ENCODE measurements at regions not wholly inside any gene's neighbourhood (a gene's known extent, or its start where the extent isn't known, plus 50 kb on each side); places are given as distances from the start of the nearest gene placed in this dataset.

- Histone ChIP-seq H3K18ac (ENCODE audit: low read length) (no peak overlapping the region), H2BK120ac (ENCODE audit: insufficient read depth, low read length, poor library complexity) (no peak overlapping the region), H2AK5ac (ENCODE audit: low read length) (no peak overlapping the region), H2AFZ (ENCODE audit: insufficient read depth, low read length, poor library complexity) (no peak overlapping the region), H4K12ac (ENCODE audit: low read depth, low read length) (no peak overlapping the region), H3K9ac (ENCODE audit: low read length) (no peak overlapping the region), H3K4me1 (ENCODE audit: control insufficient read depth in 1 of 2, insufficient read depth in 2 of 2, low read length in 2 of 2) (no peaks in the 10 kb centered on the region), H3K4ac (ENCODE audit: low read depth, low read length) (no peak overlapping the region), H3K27me3 (ENCODE audit: insufficient read depth, low read length) (no peaks in the 10 kb centered on the region), H3K4me3 (ENCODE audit: low read depth, low read length) (no peak overlapping the region), H3K27ac (ENCODE audit: low read depth, low read length) (no peak overlapping the region), H3K79me2 (ENCODE audit: control insufficient read depth, insufficient read depth, low read length, poor library complexity) (no peaks in the 10 kb centered on the region), H3K4me2 (ENCODE audit: low read length) (no peak overlapping the region), H3K9me3 (ENCODE audit: insufficient read depth, low read depth, low read length) (no peaks in the 10 kb centered on the region), H3K23ac (ENCODE audit: low read length) (no peak overlapping the region), H3K36me3 (ENCODE audit: control insufficient read depth in 1 of 2, insufficient read depth in 2 of 2, low read length in 2 of 2) (no peaks in the 10 kb centered on the region), H2BK12ac (ENCODE audit: low read length) (no peak overlapping the region), H3K14ac (ENCODE audit: low read length) (no peak overlapping the region), H2BK5ac (ENCODE audit: low read depth, low read length, poor library complexity) (no peak overlapping the region), H3K79me1 (ENCODE audit: low read length) (no peaks in the 10 kb centered on the region), H4K91ac (ENCODE audit: low read depth, low read length) (no peak overlapping the region), H4K8ac (ENCODE audit: low read depth, low read length) (no peak overlapping the region)
- DNase-seq = peak; percentile 30 to 92
- WGBS (ENCODE audit: extremely low coverage, insufficient coverage, insufficient read length) = no CpG with 5 or more reads among the region's 2 CpGs
These were observed 342.1 kb upstream of the NR5A2 start for GRCh38 chr1:199685369-199685768.

- Histone ChIP-seq H3K4ac (ENCODE audit: low read depth, low read length) (no peak overlapping the region), H2AK5ac (ENCODE audit: low read length) (no peak overlapping the region), H4K91ac (ENCODE audit: low read depth, low read length) (no peak overlapping the region), H3K27ac (ENCODE audit: low read depth, low read length) (no peak overlapping the region), H3K79me2 (ENCODE audit: control insufficient read depth, insufficient read depth, low read length, poor library complexity) (no peaks in the 10 kb centered on the region), H3K23ac (ENCODE audit: low read length) (no peak overlapping the region), H4K8ac (ENCODE audit: low read depth, low read length) (no peak overlapping the region), H2AFZ (ENCODE audit: insufficient read depth, low read length, poor library complexity) (no peak overlapping the region), H3K4me1 (ENCODE audit: control insufficient read depth in 1 of 2, insufficient read depth in 2 of 2, low read length in 2 of 2) (no peaks in the 10 kb centered on the region), H2BK5ac (ENCODE audit: low read depth, low read length, poor library complexity) (no peak overlapping the region), H3K27me3 (ENCODE audit: insufficient read depth, low read length) (no peaks in the 10 kb centered on the region), H2BK120ac (ENCODE audit: insufficient read depth, low read length, poor library complexity) (no peak overlapping the region), H3K9ac (ENCODE audit: low read length) (no peak overlapping the region), H3K18ac (ENCODE audit: low read length) (no peak overlapping the region), H3K14ac (ENCODE audit: low read length) (no peak overlapping the region), H4K12ac (ENCODE audit: low read depth, low read length) (no peak overlapping the region), H3K79me1 (ENCODE audit: low read length) (no peaks in the 10 kb centered on the region), H3K36me3 (ENCODE audit: control insufficient read depth in 1 of 2, insufficient read depth in 2 of 2, low read length in 2 of 2) (no peaks in the 10 kb centered on the region), H3K4me3 (ENCODE audit: low read depth, low read length) (no peak overlapping the region), H3K4me2 (ENCODE audit: low read length) (no peak overlapping the region), H2BK12ac (ENCODE audit: low read length) (no peak overlapping the region), H3K9me3 (ENCODE audit: insufficient read depth, low read depth, low read length) (no peaks in the 10 kb centered on the region)
- WGBS (ENCODE audit: extremely low coverage, insufficient coverage, insufficient read length) = no CpG with 5 or more reads among the region's 4 CpGs
- peak in 1 of 2 donors; percentile 13 for DNase-seq
These were observed 340.2 kb upstream of the NR5A2 start for GRCh38 chr1:199687321-199687720.

GRCh38 chr1:199688133-199688676, 339.3 kb upstream of the NR5A2 start:
- no peak overlapping the region for H4K8ac ChIP-seq (ENCODE audit: low read depth, low read length)
- no peak overlapping the region for H4K12ac ChIP-seq (ENCODE audit: low read depth, low read length)
- no CpG with 5 or more reads among the region's 3 CpGs for WGBS (ENCODE audit: extremely low coverage, insufficient coverage, insufficient read length)
- no peak overlapping the region for H3K4me2 ChIP-seq (ENCODE audit: low read length)
- no peak overlapping the region for H3K4ac ChIP-seq (ENCODE audit: low read depth, low read length)
- H3K4me1 ChIP-seq (ENCODE audit: control insufficient read depth in 1 of 2, insufficient read depth in 2 of 2, low read length in 2 of 2) = no peaks in the 10 kb centered on the region
- H4K91ac ChIP-seq (ENCODE audit: low read depth, low read length) = no peak overlapping the region
- no peak overlapping the region for H2BK12ac ChIP-seq (ENCODE audit: low read length)
- H3K27ac ChIP-seq (ENCODE audit: low read depth, low read length) = no peak overlapping the region
- H3K4me3 ChIP-seq (ENCODE audit: low read depth, low read length) = no peak overlapping the region
- H3K79me2 ChIP-seq (ENCODE audit: control insufficient read depth, insufficient read depth, low read length, poor library complexity) = no peaks in the 10 kb centered on the region
- H2BK5ac ChIP-seq (ENCODE audit: low read depth, low read length, poor library complexity) = no peak overlapping the region
- no peak overlapping the region for H3K18ac ChIP-seq (ENCODE audit: low read length)
- H3K79me1 ChIP-seq (ENCODE audit: low read length) = no peaks in the 10 kb centered on the region
- no peak overlapping the region for H2BK120ac ChIP-seq (ENCODE audit: insufficient read depth, low read length, poor library complexity)
- H2AK5ac ChIP-seq (ENCODE audit: low read length) = no peak overlapping the region
- no peak overlapping the region for H3K23ac ChIP-seq (ENCODE audit: low read length)
- no peaks in the 10 kb centered on the region for H3K36me3 ChIP-seq (ENCODE audit: control insufficient read depth in 1 of 2, insufficient read depth in 2 of 2, low read length in 2 of 2)
- no peak overlapping the region for H3K9ac ChIP-seq (ENCODE audit: low read length)
- H2AFZ ChIP-seq (ENCODE audit: insufficient read depth, low read length, poor library complexity) = no peak overlapping the region
- H3K27me3 ChIP-seq (ENCODE audit: insufficient read depth, low read length) = no peaks in the 10 kb centered on the region
- no peak overlapping the region for H3K14ac ChIP-seq (ENCODE audit: low read length)
- DNase-seq = no peak
- H3K9me3 ChIP-seq (ENCODE audit: insufficient read depth, low read depth, low read length) = no peaks in the 10 kb centered on the region

- Histone ChIP-seq H3K27ac (ENCODE audit: low read depth, low read length) (no peak overlapping the region), H3K9ac (ENCODE audit: low read length) (no peak overlapping the region), H3K79me2 (ENCODE audit: control insufficient read depth, insufficient read depth, low read length, poor library complexity) (no peaks in the 10 kb centered on the region), H3K4me3 (ENCODE audit: low read depth, low read length) (no peak overlapping the region), H2BK120ac (ENCODE audit: insufficient read depth, low read length, poor library complexity) (no peak overlapping the region), H3K36me3 (ENCODE audit: control insufficient read depth in 1 of 2, insufficient read depth in 2 of 2, low read length in 2 of 2) (no peaks in the 10 kb centered on the region), H3K9me3 (ENCODE audit: insufficient read depth, low read depth, low read length) (no peaks in the 10 kb centered on the region), H3K18ac (ENCODE audit: low read length) (no peak overlapping the region), H4K8ac (ENCODE audit: low read depth, low read length) (no peak overlapping the region), H4K12ac (ENCODE audit: low read depth, low read length) (no peak overlapping the region), H3K27me3 (ENCODE audit: insufficient read depth, low read length) (no peaks in the 10 kb centered on the region), H3K23ac (ENCODE audit: low read length) (no peak overlapping the region), H2AK5ac (ENCODE audit: low read length) (no peak overlapping the region), H3K4ac (ENCODE audit: low read depth, low read length) (no peak overlapping the region), H4K91ac (ENCODE audit: low read depth, low read length) (no peak overlapping the region), H3K79me1 (ENCODE audit: low read length) (no peaks in the 10 kb centered on the region), H2AFZ (ENCODE audit: insufficient read depth, low read length, poor library complexity) (no peak overlapping the region), H3K4me1 (ENCODE audit: control insufficient read depth in 1 of 2, insufficient read depth in 2 of 2, low read length in 2 of 2) (no peaks in the 10 kb centered on the region), H2BK5ac (ENCODE audit: low read depth, low read length, poor library complexity) (no peak overlapping the region), H3K14ac (ENCODE audit: low read length) (no peak overlapping the region), H2BK12ac (ENCODE audit: low read length) (no peak overlapping the region), H3K4me2 (ENCODE audit: low read length) (no peak overlapping the region)
- no peak for DNase-seq
These were observed 338.7 kb upstream of the NR5A2 start for GRCh38 chr1:199688774-199689173.

All from trophoblast cell (in vitro differentiated cells and primary cell).